ENCODE measurements at regions not wholly inside any gene's neighbourhood (a gene's known extent, or its start where the extent isn't known, plus 50 kb on each side); places are given as distances from the start of the nearest gene placed in this dataset.

GRCh38 chr11:95653680-95654079 is 135.9 kb downstream of the FAM76B start:
- TF ChIP-seq, protein P1, sequence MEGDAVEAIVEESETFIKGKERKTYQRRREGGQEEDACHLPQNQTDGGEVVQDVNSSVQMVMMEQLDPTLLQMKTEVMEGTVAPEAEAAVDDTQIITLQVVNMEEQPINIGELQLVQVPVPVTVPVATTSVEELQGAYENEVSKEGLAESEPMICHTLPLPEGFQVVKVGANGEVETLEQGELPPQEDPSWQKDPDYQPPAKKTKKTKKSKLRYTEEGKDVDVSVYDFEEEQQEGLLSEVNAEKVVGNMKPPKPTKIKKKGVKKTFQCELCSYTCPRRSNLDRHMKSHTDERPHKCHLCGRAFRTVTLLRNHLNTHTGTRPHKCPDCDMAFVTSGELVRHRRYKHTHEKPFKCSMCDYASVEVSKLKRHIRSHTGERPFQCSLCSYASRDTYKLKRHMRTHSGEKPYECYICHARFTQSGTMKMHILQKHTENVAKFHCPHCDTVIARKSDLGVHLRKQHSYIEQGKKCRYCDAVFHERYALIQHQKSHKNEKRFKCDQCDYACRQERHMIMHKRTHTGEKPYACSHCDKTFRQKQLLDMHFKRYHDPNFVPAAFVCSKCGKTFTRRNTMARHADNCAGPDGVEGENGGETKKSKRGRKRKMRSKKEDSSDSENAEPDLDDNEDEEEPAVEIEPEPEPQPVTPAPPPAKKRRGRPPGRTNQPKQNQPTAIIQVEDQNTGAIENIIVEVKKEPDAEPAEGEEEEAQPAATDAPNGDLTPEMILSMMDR (IDR thresholded peaks at IDR 0.05): no peak
- TF ChIP-seq EZH2 (IDR thresholded peaks at IDR 0.05) (no peak), EZH2phosphoT487 (IDR thresholded peaks at IDR 0.05) (no peak)
